Activated T-helper 9 cell treated with anti-CD3 and anti-CD28 coated beads, Interleukin-2, amount 50 U/mL, for 16 hours (primary cell): ENCODE measurements at regions not wholly inside any gene's neighbourhood (a gene's known extent, or its start where the extent isn't known, plus 50 kb on each side); places are given as distances from the start of the nearest gene placed in this dataset.
"Not testable (repeated sequence)": the region's sequence is repeated elsewhere in the genome, so short reads cannot be mapped to it uniquely, and the experiment has no call there.

Experiments
- DNase-seq: peaks from one replicate; pipeline ENCODE4 v3.0.0-alpha.2; 2020; ENCODE audit warnings: low read depth

DNA sequence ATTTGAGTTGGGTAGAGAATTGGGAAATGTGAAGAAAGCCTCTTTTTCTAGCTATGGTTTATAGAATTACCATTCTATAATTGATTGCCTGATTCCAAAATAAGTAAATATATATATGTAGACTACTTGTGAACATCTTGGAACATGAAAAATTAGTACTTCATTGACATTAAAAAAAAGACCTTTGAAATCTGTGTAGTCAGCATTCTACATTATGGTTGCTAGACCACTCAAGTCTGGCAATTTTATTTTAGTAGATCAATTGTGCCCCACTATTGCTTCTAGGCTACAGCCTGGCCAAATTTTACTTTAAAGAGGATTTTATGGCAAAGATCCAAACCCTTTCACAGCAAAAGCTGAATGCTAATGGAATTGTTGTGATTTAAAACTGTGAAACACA lies 279.8 kb downstream of the IKZF2 start:
- DNase-seq = no peak

DNA sequence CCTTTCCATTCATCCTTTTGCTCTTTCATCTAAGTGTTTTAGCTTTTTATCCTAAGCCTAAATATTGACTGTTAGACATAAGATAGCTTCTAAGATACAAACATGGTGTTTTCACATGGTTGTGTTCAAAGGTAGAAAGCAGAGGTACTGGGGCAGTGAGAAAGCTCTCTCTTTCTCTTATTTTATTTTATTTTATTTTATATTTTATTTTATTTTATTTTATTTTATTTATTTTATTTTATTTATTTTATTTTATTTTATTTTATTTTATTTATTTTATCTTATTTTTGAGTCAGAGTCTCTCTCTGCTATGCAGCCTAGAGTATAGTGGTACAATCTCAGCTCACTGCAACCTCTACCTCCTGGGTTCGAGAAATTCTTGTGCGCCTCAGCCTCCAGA lies 287.2 kb downstream of the IKZF2 start:
- DNase-seq = no peak

DNA sequence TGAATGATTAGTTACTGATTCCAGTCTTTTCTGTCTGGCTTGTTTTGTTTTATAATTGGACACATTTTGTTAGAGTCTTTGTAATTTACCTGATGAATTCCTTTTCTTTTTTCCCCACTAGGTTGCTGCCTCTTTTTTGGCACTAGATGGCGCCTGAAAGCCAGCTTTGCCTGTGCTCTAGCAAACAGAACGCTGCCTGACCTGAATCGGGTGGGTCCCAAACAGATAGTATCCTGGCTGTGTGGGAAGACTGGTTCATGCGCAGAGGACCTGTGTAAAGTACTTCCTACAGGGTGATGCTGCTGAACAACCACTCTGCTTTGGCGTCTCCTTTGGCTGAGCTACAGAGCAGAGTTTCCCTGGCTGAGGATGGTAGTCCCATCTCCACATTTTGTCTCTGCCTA lies 288.2 kb downstream of the IKZF2 start:
- no peak for DNase-seq

DNA sequence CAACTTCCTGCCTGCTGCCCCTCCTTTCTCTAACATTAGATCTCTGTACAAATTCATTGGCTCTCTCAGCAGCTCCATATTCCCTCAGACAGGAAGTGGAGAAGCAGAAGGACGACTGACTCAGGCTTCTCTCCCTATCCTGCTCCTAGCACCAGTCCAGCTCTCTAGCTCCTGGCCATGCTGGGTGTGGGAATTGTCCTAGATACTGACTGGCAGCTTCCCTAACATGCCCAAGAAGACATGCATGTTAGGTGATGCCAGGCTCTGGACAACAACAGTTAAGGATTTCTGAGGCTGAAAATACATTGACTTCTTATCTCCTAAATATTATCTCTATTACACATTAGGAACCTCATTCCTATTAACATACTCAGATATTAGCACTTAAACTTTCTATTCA lies 292.9 kb downstream of the IKZF2 start:
- no peak for DNase-seq

DNA sequence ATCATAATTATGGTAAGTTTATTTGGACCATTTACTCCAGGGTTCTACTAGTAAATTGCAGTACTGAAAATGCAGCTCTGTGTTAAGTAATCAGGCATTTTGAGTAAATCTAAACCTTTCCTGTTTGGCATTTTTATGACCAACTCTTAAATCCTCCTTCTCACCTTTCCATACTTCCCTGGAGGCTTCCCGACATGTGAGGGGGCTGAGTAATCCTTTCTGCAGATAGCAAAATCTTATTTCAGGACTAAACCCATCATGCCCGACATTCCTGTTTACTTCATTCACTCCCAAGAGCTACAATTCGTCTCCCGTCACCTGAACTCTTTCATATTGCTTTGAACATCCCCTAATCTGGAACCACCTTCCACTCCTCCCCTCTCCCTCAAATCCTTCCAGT lies 296.6 kb downstream of the IKZF2 start:
- DNase-seq = no peak

DNA sequence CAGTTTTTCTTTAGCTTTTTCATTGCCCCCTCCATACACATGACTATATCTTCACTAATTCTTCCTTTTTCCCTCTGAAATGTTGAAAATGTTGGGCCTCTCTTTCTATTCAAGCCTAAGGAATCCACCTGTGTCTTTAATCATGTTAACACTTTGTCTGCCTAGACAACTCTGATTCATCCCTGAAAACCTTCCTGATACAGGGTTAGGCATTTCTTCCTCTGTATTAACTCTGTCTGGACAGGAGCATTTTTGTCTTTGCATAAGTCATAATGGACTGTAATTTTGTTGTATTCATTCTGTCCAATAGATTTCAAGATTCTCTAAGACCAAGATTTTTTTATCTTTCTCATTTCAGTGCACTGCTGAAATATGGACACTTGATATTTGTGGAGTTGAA lies 297.3 kb downstream of the IKZF2 start:
- no peak for DNase-seq

DNA sequence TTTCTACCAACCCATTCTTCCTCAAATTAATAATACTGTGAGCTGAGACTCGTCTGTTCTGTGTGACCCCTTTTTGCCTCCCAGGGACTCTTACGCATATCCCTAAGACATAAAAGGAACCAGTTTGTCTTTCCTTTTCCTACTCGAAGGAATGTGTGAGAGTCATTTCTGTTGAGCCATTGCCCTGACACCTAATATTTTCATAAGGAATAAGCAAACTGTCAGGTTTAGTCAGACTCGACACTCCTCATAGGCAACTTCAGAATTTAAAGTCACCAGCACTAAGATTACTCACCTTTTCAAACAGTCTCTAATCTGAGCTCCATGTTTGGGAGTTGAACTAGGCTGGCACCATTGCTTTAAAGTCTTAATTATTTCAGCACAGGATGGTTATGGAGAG lies 305.5 kb downstream of the IKZF2 start:
- DNase-seq = no peak

DNA sequence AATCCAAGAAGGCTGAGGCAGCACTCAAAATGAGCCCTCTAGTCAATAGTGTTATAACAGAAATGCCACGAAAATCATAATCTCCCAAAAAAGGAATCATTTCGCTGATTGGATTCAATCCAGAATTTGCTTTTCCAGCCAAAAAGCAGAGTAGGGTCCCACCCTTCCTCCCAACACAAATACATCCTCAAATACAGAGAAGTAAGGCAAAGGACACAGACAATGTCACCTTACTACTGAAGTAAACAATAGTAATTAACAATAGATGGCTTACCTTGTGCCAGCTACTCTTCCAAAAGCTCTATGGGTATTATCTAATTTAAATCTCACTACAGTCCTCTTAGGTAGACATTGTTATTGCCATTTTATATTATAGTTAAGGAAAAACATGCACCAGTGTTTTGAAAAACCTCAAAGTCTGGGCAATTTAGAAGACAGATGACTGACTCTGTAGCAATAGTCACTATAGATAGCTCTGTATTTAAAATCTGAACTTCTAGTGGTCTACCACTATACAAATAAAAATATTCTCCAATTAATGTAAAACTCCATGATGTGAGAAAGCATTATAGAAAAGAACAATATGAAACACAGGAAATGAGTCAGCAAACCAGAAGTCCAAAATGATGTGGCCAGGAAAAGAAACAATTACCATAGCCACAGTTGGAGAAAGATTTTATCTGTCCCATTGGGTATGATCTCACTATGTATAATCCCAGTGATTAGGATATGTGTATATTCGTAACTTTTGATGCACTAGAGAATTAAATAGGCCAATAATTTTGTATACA lies 305.0 kb upstream of the ERBB4 start:
- DNase-seq = no peak

DNA sequence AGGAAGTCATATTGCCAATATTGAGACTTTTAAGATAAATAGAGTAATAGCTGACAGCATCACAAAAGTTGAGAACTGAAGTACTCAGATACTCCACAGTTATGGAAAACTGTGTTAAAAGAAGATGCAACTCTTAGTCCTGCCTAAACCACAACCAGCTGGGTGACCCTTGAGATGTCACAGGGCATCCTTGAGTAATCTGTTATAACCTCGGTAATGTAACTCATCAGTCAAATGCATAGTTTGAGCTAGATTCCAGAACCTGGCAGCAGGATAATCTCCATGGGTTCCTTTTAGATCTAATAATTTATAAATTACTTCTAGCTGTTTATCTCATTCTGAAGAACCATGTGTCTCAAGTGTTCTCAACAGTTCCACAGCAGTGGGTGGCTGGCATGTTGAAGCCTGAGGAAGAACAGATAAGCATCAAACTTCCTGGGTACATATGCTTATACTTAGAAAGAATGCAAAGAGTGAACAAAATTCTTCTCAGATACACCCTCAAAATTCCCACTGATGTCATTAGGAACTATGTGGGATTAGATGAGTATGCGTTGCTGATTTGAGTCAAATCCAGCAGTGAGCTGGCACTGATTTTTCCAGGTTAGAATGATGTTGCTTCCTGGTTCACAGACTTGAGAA lies 304.1 kb upstream of the ERBB4 start:
- no peak for DNase-seq

DNA sequence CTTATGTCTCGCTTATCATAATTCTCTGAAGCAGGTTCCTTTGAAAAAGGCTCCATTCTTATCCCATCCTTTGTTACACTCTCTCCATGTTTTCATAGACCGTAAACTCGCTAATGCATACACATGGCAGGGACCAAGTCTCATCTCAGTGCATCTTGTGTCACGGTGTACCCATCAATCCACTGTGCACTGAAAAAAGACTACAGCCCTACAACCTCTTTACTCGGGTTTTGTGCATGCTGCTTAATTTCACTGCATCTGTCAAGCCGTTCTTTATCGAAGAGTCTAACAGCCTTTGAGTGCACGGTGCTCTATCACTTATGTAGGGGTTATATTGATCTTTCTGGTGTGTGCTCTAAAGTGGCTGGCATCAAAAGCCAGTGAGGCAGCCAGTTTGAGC lies 302.9 kb upstream of the ERBB4 start:
- DNase-seq = no peak

DNA sequence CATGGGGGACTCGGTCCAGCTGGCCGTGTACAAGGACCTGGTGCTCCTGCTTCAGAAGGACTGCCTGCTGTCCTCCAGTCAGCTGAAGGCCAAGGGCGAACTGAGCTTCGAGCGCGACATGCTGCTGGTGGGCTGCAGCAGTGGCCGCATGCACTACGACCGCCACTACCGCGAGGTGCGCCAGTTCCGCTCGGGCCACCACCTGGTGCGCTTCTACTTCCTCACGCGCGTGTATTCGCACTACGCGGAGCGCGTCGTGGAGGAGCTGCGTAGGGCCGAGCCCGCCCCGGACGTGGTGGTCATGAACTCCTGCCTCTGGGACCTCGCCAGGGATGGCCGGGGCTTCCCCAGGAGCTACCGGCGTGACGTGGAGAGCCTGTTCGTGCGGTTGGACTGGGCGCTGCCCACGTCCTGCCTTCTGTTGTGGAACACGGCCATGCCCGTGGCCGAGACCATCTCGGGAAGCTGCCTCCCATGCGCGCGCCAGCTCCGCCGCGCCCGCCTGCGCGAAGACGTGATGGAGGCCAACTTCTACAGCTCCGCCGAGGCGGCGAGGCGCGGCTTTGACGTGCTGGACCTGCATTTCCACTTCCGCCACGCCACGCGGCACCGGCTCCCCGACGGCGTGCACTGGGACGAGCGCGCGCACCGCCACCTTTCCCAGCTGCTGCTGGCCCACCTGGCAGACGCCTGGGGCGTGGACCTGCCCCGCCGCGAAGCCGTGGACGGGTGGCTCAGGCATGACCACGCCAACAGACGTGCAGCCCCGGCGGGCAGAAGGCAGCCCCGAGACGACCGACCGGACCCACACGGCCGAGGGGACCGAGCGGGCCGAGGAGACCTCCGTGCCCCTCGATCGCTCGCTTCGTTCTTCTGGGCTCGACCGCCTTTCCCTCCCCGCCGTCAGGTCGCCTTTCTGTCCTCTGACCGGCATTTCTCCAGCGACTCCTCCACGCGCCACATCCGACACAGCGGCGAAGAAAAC lies 293.9 kb upstream of the ERBB4 start:
- no peak for DNase-seq

DNA sequence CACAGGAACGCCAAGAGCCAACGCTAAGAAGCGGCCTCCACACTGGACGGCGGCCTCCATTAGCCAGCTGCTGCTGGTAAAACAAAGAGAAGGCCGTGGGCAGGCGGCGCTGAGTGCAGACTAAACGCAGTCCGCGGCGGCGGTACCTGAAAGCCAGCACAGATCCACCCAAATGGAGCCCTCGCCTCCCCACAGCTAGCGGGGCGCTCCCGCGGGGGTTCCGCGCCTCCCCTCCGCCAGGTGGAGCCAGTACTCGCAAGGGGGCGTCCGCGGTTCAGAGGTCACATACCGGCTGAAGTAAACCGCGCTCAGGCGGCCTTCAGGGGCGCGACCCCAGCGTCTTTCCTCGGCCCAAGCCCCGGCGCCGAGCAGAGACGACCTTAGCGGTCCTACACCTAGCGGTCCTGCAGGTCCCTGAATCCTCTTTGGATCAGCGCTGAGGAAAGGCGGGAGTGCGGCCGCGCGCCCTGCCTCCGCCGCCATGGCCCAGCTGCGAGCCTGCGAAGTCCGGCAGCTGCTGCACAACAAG lies 293.1 kb upstream of the ERBB4 start:
- no peak for DNase-seq

DNA sequence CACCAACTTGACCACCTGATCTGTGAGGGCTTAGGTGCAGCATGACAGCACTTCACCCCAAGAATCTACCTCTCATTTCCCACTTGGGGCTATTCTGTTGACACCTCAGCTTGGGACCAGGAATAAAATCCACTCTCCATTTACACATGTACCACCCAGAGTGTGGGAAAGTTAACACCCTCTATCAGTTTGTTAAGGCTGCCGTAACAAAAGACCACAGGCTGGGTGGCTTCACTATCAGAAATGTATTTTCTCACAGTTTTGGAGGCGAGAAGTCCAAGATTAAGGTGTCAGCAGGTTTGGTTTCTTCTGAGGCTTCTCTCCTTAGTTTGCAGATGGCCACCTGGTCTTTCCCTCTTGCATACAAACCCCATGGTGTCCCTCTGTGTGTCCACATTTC lies 277.7 kb upstream of the ERBB4 start:
- no peak for DNase-seq

DNA sequence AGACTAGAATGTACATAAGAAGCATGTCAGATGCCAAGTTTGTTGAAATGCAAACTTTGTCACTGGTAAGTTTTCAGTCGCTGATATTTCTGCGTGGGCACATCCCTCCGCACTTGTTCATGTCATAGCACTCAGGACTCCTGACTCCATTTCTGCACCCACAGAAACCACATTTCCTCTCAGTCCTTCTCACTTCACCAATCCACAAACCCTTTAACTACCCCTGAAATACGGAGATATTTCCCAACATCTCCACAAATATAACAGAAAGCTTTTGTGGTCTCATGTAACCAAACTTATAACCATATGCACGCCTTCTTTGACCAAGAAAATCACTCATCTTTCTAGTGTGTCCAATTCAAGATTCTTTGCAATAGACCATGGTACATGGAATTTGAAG lies 276.9 kb upstream of the ERBB4 start:
- no peak for DNase-seq

DNA sequence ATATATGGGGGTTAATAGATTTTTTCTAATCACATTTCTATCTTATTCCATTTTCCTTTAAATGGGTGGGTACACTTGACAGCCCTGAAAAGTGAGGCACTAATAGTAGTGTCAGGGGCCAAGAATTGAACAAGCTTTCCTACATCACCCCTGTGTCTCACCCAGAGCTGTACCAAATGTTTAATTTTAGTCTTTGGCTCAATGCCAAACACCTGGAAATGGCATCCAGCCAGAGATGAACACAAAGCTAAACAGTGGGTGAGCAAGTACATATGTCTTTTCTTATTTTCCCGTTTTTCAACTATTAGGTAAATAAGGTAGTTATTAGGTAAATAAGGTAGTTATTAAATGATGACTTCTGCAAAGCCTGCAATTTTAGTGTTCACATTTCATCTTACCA lies 276.3 kb upstream of the ERBB4 start:
- DNase-seq = no peak

DNA sequence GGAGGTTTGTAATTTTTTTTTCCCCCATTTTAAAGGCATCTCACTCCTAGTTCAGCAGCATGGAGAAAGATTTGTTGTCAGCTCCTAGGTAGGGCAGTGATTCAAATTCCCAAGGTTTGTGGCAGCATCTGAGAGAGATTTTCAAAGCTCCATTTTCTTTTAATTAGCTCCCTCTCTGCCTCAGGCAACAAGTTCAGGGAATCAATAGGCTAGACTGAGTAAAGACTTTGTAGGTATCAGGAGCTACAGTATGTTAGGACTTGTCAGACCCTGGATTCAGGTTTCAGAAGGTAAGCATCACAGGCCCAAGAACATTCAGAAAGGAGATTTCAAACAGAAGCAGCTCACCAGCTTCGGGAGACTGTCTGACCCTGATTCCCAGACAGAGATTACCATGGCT lies 273.3 kb upstream of the ERBB4 start:
- DNase-seq = no peak

DNA sequence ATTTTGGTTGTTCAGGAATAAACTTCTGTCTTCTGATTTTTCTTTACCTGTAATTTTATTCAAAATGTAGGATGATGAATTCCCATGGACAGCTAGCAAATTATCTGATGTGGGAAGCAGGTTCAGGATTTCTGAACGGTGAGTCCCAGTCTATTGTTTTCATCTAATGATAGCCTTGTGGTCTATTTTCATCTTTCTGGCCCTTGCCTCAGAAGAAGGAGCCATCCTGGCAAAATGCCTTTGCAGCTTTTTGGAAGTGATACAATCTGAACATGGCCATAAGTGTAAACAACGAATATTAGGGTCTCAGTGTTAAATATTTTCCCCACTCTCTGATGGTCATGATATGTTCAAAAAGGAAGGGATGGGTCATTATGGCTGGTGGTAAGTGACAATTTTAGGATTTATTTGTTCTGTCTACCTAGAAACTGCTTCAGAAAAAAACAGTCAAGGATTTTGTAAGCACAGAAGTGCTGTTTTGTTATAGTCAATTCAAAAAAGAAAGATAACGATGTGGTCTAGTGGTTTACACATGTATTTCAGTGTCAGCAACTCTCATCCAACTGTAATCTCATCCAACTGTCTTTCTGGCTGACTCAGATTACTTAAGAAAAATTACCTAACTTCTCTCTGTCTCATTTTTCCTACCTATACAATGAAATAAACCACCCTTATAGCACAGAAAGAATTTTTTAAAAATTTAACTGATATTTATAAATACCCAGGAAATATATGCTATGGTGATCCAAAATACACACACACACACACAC lies 272.6 kb upstream of the ERBB4 start:
- DNase-seq = no peak

DNA sequence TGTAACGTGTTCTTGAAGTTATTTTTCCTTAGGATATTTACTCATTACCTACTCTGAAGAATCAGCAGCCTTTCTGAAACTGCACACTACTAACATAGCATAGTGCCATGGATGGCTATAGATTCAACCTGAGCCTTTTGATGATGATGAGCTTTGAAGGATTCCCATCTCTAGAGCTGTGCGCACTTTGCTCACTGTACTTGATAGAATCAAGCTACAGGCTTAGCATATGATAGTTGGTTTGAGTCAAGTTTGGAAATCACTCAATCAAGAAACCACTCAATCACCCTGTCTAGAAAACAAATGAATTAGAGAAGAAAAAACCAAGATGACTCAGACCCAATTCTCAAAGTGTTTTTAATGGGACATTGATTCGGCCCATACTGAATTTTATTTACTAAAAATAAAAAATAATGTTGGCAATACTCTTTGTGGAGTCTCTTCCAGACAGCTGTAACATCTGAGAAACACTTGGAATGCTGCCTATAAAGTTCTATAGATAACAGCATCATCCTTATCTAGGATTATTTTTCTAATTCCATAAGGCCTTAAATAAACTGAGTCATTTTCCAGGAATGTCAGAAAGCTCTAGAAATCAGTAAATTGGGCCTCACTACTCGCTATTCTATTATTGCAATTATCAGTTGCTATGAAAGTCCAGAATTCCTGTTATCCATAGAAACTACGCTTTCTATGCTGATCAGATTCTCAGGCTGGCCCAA lies 259.0 kb upstream of the ERBB4 start:
- no peak for DNase-seq

DNA sequence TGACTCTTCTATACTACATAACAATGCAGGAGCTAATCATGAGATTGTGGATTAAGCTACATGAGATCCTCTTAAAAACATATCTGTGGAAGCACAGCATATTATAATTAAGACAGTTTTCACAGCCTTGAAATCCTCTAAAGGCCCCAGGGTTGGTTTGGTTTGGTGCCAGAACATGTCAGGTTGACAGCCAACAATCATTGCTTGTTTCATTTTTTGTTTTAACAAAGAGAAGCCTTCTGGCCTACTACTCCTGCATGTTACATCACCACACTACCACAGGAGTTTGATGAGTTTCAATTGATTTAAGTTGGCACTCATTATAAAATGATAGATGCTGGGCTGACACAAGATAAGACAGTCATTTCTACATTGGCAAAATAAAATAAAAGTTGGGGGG lies 255.9 kb upstream of the ERBB4 start:
- no peak for DNase-seq

DNA sequence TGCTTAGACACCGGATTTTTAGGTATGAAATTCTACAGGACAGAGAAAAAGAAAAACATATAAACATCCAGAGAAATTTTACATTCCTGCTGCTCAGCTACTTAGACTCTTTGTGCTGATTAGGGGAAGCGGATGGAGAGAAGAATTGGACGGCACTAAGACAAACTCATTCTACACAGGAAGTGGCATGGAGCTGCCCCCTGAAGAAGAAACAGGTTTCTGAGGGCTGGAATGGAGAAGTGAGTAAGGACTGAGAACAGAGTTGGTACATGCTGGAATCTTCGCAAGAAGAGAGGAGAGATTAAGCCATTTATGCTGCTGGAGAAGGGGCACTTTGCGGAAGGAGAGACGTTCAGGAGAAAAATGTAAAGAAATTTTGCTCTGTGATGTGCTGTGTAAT lies 253.0 kb upstream of the ERBB4 start:
- DNase-seq = no peak

DNA sequence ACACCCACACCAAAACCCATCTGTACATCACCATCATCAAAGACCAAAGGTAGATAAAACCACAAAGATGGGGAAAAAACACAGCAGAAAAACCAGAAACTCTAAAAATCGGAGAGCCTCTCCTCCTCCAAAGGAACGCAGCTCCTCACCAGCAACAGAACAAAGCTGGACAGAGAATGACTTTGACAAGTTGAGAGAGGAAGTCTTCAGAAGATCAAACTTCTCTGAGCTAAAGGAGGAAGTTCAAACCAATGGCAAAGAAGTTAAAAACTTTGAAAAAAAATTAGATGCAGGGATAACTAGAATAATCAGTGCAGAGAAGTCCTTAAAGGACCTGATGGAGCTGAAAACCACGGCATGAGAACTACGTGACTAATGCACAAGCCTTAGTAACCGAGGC lies 247.5 kb upstream of the ERBB4 start:
- DNase-seq = not testable (repeated sequence)
